HG02852 (cell line): ENCODE measurements at regions not wholly inside any gene's neighbourhood (a gene's known extent, or its start where the extent isn't known, plus 50 kb on each side); places are given as distances from the start of the nearest gene placed in this dataset.

ENCODE experiments used
- ATAC-seq: cut with Tn5 transposase; IDR thresholded peaks from one replicate; pipeline ENCODE4 v1.9.1; 2021; ENCODE audit warnings: mild to moderate bottlenecking, moderate library complexity; ENCODE audit not compliant: unreplicated experiment

DNA sequence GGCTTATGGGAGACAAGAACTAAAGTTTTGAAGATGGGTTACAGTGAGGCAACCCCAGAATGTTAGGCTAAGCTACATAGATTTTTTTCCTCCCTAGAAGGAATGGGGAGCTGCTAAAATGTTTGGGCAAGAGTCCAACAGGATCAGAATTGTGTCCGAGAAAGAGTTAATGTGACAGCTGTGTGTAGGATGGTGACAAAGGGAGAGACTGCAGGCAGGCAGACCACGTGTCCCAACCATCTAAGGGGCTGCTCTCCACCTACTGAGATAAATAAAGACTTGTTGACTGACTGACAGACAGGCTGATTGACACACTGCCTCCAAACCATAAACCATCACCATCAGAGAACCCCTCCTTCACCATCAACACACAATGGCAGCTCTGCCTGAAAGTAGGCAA lies 133.7 kb upstream of the CTTNBP2NL start:
- ATAC-seq: no peak

DNA sequence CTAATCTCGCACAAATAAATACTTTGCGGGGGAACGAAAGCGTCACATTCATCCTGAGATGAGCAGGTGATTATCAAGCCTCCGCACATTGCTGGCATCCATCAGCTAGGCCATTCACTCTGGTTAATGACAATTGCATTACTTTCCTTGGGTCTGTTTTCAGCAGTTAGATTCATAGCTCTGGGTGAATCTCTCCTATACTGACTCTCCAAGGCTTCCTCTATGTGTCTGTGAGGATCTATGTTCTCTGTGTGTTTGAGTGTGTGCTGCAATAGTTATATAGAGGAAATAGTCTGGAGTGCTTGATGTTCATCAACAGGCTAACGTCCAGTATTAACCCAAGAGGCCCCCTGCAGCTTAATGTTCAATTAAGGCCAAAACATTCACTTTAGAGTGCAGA lies 133.0 kb upstream of the CTTNBP2NL start:
- no peak for ATAC-seq

DNA sequence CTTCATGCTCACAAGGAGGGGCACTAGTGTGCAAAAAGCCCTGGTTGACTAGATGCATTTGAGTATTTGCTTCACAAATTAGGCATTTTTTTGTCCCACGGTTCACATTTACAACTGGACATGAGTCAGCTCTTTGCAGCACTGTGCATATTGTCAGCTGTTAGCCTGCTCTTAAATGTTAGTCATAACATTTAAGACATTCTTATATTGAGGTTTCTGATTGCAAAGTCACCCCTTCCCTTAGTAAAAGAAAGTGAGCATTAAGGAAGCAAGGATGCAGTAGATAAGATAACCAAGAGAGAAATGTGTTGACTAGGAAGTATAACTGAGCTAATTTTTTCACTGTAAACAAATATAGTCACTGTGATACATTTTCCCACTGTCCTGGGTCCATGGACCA lies 132.6 kb upstream of the CTTNBP2NL start:
- no peak for ATAC-seq

DNA sequence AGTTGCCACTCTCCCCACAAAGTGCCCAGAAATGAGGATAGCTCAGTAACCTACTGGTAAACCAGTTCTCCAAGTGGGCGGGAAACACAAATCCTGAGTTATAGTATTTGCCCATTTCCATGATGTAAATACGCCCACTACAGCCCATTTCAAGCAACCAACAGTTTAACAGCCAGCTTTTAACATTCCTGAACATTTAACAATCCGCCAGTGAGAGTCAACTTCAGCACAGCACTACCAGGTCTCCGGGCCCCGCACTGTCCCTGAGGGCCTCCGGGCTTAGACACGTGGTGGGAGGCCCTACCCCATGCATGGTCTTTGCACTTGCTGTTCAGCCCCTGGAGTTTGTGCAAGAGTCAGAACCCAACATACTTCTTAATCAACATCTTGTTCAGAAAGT lies 132.0 kb upstream of the CTTNBP2NL start:
- ATAC-seq: no peak

DNA sequence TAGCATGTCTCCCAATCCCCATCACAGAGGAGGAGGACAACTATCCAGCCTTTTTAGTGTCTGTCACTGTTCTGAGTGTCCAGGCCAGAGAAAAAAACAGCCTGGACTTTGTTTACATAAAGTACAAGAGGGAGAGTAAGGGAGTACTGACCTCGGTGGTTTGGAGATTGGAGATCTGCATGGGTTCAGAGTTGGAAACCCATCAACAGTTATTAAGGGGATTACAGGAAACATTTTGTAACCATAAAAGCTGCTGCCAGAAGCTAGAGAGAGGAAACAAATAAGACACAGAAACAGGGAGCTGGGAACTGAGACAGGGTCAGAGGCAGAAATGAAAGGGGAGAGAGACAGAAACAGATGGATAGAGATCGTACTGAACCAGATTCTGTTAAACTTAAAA lies 131.5 kb upstream of the CTTNBP2NL start:
- ATAC-seq: no peak

DNA sequence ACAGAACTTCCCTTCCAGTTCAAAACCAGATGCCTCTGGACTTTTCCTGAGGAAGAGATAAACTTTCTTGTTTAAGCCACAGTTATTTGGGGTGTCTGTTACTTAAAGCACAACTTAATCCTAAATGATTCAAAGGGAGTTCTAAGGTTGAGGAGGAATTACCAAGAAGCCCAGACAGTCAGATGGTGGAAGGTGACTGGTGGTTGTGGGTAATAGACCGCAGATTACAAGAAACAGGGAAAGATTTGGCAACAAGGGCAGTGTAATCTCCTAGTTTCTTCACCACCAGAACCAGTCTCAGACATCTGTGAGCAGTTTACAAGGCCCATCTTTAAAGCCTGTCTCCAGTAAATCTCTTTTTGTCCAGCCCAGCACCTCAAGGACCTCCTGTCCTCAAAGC lies 130.1 kb upstream of the CTTNBP2NL start:
- no peak for ATAC-seq

DNA sequence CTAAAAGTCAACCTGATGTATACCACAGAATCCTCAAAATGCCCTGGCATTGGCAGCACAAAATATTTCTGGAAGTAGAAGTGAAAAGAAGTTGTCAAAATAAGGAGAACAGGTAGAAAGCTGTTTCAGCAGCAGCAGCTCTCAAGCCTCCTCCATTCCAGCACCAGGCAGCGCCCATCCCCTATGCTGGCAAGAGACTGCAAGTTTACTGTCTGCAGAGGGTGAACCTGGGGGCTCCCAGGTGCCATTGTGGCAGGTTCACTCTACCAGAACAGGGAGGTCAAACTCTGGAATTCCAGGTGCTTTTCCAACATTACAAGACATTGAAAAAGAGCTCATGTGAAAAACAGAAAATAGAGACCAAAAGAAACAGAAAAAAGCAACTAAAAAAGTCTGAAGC lies 128.8 kb upstream of the CTTNBP2NL start:
- no peak for ATAC-seq

DNA sequence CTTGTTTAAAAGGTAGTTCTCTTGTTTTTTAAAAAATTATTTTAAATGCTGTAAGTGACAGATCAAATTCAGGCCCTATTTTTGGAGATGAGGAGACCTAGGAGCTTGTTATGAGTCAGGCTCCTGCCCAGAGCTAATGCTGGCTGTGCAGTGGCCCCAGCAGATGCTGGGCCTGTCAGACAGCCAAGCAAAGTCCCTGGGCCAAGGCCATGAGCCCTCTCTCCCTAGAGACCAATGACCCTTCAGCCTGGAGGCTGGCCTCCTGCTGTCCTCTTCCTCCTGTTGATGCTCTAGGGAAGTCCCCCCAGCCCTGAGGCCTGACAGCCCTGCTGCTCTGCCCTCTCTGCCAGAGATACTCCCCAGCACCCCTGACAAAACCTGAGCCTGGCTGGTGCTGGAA lies 128.1 kb upstream of the CTTNBP2NL start:
- no peak for ATAC-seq

DNA sequence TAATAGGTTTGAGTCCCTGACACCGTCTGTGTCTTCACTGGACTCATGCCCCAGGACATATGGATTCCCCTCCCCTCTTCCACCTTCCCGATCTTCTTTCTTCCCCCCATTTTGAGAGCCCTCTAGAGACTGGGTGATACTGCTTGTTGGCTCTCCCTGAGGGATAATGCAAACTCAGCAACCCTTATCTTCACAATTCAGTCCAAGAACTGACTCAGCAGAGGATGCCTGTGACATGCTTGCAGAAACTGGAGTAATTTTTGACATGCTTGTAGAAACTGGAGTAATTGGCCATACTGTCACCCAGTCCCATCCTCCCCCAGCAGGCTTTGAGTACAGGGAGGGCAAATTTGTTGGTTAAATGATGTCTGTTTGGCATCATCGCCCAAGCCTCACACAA lies 127.6 kb upstream of the CTTNBP2NL start:
- ATAC-seq: no peak

DNA sequence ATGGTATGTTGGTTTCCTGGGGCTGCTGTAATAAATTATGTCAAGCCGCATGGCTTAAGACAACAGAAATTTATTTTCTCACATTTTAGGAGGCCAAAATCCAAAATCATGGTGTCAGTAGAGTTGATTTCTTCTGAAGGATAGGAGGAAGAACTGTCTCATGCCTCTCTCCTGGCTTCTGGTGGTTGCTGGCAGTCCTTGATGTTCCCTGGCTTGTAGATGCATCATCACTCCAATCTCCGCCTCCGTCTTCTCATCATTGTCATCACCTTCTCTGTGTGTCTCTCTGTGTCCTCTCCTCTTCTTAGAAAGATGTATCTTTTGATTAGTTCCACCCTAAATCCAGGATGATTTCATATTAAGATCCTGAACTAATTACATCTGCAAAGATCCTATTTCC lies 124.7 kb upstream of the CTTNBP2NL start:
- ATAC-seq: no peak

DNA sequence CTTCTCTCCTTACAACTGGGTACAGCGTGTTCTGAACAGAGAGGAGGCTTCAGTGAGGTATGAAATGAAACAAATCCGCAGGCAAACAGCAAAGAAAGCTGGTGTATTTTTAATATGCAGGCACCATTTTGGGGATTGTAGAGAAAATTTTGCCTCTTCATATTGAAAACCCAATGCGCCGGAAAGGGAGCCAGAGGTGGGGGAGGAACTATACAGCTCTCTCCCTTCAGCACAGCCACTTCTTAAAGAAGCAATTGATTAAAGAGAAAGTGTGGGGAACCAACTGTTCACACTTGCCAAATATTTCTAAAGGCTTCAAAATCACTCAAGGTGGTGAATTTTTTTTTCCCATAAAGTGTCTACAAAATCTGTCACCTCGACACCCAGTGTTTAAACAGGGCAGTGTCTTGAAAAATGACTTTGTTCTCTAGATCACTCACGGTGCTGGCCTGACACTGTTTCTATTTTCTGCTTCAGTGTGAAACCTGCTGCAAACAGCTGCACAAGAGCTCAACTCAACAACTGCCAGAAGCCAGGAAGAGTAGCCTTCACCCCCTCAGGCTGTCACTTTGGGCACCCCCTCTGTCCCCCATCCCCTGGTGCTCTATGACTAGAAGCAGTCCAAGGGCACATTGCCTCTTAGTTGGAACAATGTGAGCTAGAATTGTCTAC lies 123.8 kb upstream of the CTTNBP2NL start:
- ATAC-seq: no peak

DNA sequence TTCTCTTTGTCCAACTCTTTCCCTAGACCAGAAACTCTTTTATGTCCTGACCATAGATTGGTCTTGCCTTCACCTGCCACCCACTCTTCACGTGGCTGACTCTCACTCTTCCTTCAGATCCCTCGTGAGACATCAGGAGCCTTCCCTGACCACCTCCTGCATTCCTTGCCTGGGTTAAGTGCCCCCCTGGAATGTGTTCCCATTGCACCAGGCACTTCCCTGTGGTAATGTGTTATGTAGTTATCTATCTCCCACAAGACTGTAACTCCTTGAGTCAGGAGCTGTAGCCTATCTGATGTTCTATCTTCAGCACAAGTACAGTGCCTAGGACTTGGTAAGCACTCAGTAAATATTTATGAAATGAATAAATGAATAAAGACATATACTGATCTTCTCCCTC lies 111.2 kb upstream of the CTTNBP2NL start:
- ATAC-seq: no peak

DNA sequence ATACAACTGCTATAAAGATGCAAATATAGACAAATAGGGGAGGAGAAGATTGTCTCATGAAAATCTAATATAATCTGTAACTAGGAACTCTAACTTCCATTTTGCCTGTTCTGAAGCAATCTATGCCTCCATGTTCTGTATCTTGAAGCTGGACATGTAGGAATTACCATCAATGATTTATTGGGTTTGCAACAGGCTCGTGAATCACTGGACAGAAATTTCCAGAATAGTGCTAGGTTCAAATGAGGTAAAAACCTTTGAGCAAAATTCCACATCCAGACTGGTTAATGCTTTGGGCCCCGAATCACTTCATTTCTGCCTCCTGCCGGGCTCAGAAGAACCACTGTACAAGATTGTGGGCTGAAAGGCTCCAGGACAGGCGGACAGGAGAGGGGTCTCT lies 110.7 kb upstream of the CTTNBP2NL start:
- ATAC-seq: no peak

DNA sequence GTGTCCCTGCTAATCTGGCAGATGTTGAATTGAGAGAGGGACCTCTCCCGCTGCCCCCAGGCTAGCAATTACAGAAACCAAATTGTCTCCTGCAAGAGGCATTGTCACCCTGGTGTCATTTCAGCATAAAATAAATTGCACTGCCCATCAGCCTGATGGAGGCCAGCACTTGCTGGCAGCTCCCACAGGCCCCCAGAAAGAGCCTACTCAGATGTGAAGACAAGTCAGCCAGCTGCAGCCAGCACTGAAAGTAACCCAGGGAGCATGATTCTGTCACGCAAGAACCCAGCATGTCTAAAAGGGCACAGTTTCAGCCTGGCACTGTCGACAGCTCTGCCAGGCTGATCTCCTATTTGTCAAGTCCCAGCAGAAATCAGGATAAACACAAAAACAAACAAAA lies 110.3 kb upstream of the CTTNBP2NL start:
- ATAC-seq: no peak

DNA sequence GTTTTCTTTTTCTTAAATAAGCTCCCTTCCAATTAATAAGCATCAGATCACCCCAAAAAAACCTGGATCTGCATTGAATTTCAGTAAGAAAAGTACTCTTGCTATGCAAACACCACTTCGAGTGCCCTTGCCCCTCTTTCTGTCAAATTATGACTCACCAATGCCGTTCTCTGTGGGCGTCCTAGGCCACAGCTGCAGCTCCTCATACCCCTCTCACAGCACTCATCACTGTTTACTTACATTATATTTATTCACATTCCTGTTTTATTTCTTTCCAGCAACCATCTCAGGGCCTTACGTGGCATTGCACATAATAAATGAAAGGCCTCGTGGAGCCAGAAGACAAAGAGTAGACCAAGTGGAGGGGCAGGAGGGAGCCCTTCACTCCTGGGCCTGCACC lies 99.1 kb upstream of the CTTNBP2NL start:
- ATAC-seq: no peak

DNA sequence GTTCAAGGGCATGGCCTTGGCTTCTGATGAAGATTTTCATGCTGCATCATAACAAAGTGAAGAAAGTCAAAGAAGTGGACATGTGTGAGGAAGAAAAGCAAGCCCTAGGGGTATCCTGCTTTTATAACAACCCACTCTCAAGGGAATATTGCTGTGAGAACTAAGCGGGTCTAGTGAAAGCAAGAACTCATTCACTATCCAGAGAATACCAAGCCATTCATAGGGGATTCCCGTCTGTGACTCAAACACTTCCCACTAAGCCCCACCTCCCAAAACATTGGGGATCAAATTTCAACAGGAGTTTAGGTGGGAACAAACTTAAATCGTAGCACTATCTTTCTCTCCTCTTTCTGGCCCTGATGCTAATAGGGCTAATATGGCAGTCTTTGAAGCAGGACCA lies 98.5 kb upstream of the CTTNBP2NL start:
- ATAC-seq: no peak

DNA sequence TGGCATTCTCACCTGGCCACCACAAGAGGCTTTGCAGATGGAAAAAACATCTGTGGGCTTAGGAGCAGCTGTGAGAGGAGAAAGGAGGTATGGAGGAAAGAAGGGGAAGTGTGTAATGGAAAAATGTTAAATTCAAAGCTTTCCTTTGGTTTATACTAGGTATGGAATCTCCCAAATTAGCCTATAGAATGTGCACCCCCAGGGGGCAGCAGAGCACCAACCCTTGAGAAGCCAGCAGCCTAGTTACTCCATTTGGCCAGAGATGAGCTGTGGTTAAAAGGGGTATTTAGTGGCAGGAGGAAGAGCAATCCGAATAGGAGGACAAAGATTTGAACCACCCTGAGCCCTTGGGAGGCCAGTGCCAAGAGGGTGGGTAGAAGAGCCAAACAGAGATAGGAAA lies 97.5 kb upstream of the CTTNBP2NL start:
- ATAC-seq: no peak

DNA sequence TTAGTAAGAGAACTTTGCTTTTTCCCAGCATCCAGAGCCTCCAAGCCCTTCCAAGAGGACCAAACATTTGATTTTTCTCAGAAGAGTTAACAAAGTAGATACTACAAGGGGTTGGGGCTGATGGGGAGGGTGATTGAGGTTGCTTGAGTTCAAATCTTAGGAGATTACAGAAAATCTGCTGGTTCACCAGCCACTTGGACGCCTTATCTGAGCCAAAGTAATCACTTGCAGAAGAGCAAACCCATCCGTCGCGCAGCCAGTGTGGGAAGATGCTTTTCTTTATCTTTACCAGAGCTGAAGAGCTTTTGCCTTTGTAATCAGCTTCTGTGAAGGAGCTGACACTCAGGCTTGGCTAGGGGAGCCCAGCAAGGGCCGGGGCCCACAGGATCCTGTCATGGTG lies 91.9 kb upstream of the CTTNBP2NL start:
- no peak for ATAC-seq

DNA sequence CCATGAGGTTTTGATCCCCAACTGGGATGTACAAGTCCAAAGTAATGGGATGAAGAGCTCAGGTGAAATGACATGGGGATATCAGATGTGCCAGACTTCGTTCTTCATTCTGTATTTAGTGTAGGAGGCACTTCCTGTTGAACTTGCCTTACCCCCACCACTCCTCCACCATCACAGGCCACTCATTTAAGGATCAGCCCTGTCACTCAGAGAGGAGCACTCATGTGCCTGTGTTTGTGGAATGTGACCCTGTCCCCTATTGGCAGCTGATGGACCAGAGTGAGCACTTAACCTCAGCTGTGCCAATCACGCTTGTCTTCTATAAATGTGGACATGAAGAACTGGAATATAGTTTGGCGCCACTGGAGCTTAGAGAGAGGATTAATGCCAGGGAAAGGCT lies 91.4 kb upstream of the CTTNBP2NL start:
- ATAC-seq: no peak

DNA sequence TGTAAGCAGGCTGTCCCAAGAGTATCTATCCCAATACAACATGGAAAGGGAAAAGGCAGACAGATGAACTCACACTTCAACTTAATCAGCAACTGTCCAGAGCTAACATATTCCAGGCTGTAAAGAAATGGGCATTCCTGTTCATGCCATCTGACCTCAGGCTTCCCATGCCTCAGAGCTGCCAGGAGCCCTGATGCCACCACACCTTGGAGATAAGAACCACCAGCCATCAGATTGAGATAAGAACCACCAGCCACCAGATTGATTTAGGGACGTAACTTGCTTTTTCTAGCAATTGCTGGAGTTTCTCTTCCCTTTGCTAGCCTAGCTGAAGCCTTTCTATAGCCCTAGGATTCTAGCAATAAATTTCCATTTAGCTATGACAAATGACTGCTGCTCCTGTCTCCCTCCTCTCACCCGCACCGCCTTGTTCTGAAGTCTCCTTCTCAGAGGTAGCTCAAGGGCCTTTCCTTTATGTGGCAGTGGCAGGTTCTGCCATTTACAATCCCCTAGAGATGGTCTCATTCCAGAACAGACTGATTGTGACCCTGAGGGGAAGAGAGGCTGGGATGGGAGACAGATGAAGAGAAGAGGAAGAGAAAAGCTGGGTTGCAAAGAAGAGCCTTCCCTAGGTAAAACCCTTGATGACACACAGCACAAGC lies 88.0 kb upstream of the CTTNBP2NL start:
- no peak for ATAC-seq

DNA sequence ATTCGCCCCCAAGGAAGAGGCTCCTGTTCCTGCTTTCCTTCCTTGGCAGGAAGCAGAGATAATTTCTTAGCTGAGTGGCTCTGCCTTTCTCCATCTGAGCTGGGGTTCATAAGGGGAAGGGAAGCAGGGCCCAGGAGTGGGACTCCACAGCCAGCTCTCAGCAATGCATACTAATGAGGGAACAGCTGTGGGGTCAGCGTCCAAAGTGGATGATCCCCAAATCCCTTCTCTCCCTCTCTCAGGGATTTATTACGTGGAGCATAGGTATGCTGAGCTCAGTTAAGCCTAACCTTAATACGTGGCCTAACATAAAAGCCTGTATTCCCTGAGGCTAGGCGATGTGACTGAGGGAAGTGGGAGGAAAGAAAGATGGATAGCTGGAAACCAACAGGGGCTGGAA lies 87.3 kb upstream of the CTTNBP2NL start:
- no peak for ATAC-seq

DNA sequence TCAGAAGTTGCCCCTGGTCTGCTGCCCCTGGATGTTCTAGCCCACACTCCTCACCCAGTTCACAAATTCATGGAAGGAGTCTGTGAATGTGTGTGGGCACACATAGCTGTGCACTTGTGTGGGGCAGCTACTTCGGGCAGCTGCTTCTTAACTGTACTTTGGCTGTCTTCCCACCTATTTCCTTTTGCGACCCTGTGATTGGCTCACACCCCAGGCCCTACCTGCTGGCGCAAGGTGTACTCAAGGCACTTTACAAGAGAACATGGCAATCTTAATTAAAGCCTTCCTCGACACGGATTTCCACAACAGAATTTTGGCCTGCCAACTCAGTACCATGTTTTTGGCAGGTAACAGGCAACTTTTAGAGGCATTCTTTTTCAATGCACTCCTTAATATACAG lies 86.5 kb upstream of the CTTNBP2NL start:
- no peak for ATAC-seq

DNA sequence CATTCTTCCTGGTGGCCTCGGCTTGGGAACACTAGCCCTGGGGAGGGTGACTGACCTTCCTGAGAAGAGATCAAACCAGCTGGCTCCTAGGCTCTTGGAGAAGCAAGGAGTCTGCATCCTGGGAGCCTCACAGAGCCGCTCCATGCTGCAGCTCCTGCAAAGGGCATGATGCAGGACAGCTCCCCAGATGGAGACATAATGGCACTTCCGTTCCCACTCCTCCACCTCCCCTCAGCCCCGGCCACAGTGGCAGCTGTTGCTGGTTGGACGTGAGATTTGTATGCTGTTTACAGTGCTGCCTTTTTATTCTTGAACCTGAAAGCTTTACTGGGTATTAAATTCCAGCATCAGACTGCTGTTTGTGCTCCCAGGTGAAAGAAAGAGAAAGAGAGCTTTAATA lies 83.7 kb upstream of the CTTNBP2NL start:
- no peak for ATAC-seq
